ENCODE measurements at regions not wholly inside any gene's neighbourhood (a gene's known extent, or its start where the extent isn't known, plus 50 kb on each side); places are given as distances from the start of the nearest gene placed in this dataset.

GRCh38 chrX:1836683-1837082 is 221.8 kb downstream of the ASMT start:
- TF ChIP-seq POLR2A (IDR thresholded peaks at IDR 0.05) (no peak), CTCF (IDR thresholded peaks at IDR 0.05) (no peak)

Data from esophagus squamous epithelium (tissue), 4 donors.